ENCODE measurements at regions not wholly inside any gene's neighbourhood (a gene's known extent, or its start where the extent isn't known, plus 50 kb on each side); places are given as distances from the start of the nearest gene placed in this dataset.

GRCh38 chr1:55864251-55864650, 649.1 kb upstream of the USP24 start:
- no peak for TF ChIP-seq CTCF (IDR thresholded peaks at IDR 0.05; ENCODE audit: low read length)
- no peak for TF ChIP-seq EZH2 (IDR thresholded peaks at IDR 0.05; ENCODE audit: borderline replicate concordance, low read length)
